ENCODE measurements at regions not wholly inside any gene's neighbourhood (a gene's known extent, or its start where the extent isn't known, plus 50 kb on each side); places are given as distances from the start of the nearest gene placed in this dataset.

GRCh38 chr15:70214941-70215635 lies 117.4 kb upstream of the TLE3 start:
- DNase-seq: no peak

GRCh38 chr15:70214276-70214675 lies 116.6 kb upstream of the TLE3 start:
- DNase-seq: no peak

DNA sequence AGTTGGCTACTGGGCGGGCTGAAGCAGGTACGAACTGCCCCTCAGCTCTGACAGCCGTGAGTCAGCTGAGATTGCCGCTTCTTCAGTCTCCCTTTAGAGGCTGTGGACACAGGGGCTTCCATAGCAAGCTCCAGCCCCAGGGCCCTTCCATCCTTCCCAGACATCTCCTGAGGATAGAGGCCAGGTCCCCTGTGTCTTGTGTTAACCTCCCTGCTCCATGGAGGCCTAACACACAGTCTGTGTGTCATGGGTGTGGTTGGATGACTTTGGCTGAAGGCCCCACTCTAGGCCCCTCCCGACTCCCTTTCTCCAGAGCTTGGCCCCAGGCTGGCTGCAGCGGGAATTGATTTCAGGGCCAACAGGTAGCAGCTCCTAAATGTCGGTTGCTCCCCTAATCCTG lies 116.1 kb upstream of the TLE3 start:
- no peak for DNase-seq

GRCh38 chr15:70212963-70213315 lies 115.2 kb upstream of the TLE3 start:
- DNase-seq: no peak

DNA sequence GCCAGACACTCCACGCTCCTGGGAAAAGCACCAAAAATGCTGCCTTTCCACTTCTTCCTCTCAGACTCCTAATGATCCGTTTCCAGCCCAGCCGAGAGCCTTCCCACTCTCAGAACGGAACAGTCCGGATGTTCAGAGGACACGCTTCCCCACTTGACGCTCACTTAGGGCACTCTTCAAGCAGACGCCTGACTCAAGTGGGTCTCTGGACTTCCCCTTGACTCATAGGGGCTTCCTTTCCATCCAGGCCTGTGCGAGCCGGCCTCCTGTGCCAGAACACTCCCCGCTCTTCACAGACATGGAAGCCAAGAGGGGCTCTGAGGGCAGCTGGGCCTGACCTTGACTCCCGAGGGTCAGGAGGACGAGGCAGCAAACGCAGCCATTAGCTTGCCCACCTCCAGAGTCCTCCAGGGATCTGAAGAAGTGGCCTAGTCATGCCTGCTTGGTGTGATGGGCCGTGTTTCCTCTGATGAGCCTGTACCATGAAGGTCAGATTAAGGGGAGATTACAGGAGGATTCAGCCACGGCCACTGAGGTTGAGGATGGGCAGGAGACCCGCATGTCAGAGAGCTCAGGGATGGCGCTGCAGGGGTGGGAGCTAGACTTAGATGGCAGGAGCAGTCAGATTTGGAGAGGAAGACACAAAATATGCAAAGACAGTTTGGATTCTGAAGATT lies 114.7 kb upstream of the TLE3 start:
- no peak for DNase-seq

DNA sequence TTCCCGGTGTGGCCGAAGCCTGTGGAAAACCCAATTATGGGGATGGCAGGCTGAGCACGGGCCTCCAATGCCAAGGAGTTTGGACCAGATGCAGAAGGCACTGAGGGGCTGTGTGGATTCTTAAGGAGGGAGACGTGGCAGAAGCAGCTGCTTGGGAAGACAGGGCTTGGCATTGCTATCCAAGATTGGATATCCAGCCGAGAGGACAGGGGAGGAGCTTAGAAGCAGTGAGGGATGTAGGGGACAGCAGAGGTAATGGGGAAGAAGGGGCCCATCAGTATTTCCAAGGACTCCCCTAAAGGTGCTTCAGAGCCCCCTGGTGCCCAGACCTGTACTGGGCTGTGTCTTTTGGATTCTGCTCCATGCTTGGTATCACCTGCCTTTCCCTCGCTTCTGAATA lies 112.8 kb upstream of the TLE3 start:
- no peak for DNase-seq

- no peak for DNase-seq
These were observed 112.4 kb upstream of the TLE3 start for GRCh38 chr15:70210076-70210475.

GRCh38 chr15:70209499-70209898 lies 111.8 kb upstream of the TLE3 start:
- DNase-seq: no peak

DNA sequence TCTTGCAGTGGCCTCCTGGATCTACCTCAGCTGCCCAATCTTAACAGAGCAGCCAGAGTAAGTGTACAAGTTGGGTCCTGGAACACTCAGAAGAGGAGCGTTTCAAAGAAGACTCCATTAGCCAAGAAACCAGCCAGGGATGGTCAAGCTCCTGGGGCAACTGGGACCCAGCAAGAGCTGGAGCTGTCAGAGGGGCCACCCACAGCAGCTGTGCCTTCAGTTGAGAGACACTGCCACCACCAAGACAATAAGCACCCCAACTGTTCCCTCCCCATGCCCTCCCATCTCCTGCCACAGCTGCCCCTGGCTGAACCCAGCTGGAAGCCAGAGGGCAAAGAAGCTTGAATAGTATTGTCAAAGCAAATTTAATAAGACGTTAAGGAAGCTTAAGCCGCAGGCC lies 110.6 kb upstream of the TLE3 start:
- DNase-seq: no peak

GRCh38 chr15:70206668-70207067 lies 109.0 kb upstream of the TLE3 start:
- no peak for DNase-seq

GRCh38 chr15:70204652-70205051 lies 106.9 kb upstream of the TLE3 start:
- no peak for DNase-seq

DNA sequence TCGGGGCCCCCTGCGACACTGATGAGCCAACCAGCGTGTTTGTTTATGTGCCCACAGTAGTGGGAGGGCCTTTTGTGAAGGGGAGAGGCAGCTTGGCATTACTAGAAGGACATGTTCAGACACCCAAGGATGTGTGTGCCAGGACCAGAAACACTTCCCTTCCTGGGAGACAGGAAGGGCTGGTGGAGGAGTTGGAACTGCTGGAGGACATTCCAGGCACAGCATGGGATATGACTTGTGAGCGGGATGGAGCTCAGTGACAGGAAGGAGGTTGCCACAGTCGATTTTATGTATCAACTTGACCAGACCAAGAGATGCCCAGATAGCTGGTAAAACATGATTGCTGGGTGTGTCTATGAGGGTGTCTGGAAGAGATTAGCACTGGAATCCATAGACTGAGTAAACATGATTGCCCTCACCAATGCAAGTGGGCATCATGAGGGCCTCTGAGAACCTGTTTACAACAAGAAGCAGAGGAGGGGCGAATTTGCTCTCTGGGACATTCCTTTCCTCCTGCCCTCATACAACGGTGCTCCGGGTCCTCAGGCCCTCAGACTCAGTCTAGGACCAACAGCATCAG lies 106.4 kb upstream of the TLE3 start:
- no peak for DNase-seq

DNA sequence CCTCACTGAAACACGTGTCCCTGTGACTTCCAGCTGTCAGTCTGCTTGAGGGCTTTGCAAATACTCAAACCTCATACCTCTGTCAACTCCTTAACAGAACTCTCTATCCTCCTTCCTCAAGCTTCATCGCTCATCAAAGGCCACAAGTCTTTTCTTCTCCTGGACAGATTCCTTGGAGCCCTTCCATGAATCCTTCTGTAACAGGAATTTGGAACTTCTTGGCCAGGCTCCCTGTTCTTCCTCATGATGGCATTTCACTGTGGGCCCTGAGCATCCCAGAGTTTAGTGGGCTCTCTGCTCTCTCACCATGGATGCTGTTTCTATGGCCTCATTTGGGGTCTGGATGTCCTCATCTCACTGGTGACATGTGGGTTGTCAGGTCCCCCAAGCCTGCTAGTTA lies 105.0 kb upstream of the TLE3 start:
- DNase-seq: no peak

DNA sequence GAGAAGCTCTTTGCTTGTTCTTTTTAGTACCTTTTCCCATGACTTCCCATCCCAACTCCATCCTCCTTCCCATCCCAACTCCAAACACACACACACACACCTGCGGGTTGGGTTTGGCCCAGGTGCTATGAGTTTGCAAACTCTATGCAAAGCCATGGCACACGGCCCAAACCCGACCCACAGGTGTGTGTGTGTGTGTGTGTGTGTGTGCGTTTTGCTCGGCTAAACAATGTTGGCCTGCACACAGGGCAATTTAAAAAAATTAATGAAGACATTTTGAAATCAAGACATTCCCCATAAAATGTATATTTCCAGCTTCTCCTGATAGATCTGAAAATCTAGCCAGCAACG lies 103.7 kb upstream of the TLE3 start:
- DNase-seq: no peak

GRCh38 chr15:70200511-70201424 lies 103.1 kb upstream of the TLE3 start:
- no peak for DNase-seq

DNA sequence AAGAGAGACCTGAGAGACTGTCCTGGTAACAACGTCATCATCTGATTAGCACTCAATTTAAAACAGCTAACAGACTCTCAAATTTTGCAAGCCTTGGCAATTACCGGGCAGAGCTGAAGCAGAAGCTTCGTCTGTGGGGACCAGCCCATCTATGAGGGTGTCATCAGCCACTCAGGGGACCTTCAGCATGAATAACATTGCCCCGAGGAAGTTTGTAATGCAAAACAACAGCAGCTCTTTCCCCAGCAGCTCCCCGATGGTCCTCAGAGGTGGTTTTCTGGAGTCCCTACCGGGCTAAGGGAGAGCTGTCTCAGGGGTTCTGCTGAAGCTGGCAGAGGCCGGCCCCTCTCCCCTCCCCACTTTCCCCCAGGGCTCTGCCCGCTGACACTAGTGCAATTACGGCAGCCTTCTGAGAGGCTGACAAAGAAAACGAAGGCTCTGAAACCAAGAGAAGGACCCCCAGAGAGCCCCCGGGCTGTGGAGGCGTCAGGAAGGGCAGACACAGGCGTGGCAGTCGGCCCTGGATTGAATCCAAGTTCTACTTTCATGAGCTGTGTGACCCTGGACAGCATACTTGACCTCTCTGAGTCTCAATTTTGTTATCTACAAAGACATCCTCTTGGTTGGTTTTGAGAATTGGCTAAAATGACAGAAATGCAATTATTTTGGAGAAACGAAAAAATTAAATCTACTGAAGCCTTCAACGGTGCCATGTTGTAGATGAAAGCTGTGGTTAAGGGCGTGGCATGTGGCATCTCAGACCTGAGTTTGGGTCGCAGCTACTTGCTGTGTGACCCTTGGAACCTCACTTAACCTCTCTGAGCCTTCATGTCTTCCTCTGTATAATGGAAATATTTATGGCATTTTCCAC lies 102.1 kb upstream of the TLE3 start:
- no peak for DNase-seq

DNA sequence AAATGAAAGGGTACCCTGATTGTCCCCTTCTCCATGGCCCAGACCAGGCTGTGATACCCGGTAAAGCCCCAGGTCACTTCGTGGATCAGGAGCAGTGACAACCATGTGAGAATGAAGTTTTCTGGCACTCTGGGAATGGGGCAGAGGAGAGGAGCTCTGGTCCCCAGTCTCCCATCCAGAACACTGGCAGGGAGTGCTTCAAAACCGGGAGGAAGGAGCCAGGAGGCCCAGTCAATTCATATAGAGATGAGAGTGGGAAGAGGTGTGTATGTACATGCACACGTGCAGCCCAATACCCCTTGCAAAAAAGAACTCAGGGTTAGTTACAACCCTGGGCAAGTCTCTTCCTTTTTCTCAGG lies 101.4 kb upstream of the TLE3 start:
- no peak for DNase-seq

DNA sequence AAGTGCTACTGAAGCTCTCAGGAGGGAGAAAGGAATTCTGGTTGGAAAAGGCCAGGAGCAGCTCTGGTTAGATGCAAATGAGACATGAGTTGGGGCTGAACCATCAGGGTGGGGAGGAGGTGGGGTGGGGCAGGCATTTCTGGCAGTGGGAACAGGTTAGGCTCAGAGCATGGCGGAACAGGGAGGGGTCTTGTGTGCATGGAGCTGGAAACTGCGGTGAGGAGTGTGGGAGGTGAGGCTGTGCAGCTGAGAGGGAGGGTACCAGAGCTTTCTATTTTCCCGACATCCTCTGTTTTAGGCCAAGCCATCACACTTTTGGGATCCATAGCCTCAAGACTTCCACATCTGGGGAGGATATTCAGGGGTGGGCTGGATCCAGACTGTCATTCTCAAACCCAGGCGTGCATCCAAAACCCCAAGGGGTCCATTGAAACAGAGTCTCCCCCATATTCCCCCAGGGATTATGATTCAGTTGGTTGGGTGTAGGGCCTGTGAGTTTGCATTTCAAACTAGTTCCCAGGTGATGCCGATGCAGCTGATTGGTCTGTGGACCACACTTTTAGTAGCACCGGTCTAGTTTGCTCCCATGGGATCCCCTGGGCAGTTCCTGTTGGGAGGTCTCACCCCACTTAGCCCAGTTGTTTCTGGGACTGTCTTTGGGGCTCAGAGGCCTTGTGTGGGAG lies 100.9 kb upstream of the TLE3 start:
- DNase-seq: no peak

DNA sequence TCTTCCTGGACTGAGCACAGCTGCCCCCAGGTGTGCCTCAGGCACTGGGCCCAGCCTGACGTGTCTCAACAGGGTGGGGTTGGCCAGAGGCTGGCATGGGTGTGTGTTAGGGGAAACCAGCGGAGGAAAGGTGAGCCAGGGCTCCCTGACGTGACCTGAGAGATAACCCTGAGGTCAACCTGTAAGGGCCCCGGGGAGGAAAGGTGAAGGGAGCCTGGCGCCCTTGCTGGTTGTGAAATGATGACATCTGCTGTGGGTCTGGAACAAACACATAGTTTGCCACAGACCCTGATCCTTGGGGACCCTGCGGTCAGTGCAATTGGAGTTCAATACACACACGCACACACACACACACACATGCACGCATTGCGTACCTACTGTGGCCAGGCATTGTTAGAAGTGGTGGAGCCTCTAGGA lies 100.2 kb upstream of the TLE3 start:
- no peak for DNase-seq

GRCh38 chr15:70197318-70197944 lies 99.7 kb upstream of the TLE3 start:
- no peak for DNase-seq

All from hindlimb muscle (tissue), 1 donor.